B cell (primary cell): ENCODE measurements at regions not wholly inside any gene's neighbourhood (a gene's known extent, or its start where the extent isn't known, plus 50 kb on each side); places are given as distances from the start of the nearest gene placed in this dataset.

Experiments used
- ATAC-seq: fragments of 200-7000 bp; cut with Tn5 transposase; one replicate; pipeline ENCODE4 v1.10.0; 2021; ENCODE audit warnings: low read depth, mild to moderate bottlenecking, moderate number of reproducible peaks, moderate library complexity
- CTCF ChIA-PET: fragments of 350-600 bp; sonication (Branson Sonifier 250); formaldehyde crosslinking; loops from one replicate; lab custom pipeline; 2021; ENCODE audit warnings: antibody characterized with exemption, inconsistent platforms; lab: Charles Lee
- POLR2A ChIA-PET: fragments of 350-600 bp; sonication (Branson Sonifier 250); formaldehyde crosslinking; loops from one replicate; lab custom pipeline; 2021; ENCODE audit warnings: antibody characterized with exemption; lab: Charles Lee
- DNase-seq: peaks from one replicate; pipeline ENCODE4 v3.0.0; 2013
- H2AFZ ChIP-seq: 2 replicates; pipeline ENCODE4 v1.6.1; 2012; ENCODE audit warnings: mild to moderate bottlenecking, low read depth, low read length; ENCODE audit not compliant: insufficient read depth, poor library complexity, severe bottlenecking
- H3K27ac ChIP-seq, 2 donors: 1 replicate in 1 of 2; 2 replicates in 1 of 2; pipeline ENCODE4 v1.5.1; 2012 to 2013; ENCODE audit warnings: low read length in 2 of 2, mild to moderate bottlenecking in 2 of 2, moderate library complexity in 1 of 2
- H3K27me3 ChIP-seq, 4 experiments: fragments of 200-600 bp in 1 of 4; sonication (generic) in 1 of 4; replicated peaks in 1 of 4; 1 replicate in 2 of 4; 2 replicates in 2 of 4; pipeline versions ENCODE4 v1.6.1 to v1.7.0; 2013 to 2016; ENCODE audit warnings: low read length in 3 of 4, mild to moderate bottlenecking in 2 of 4, mixed read lengths in 1 of 4, moderate library complexity in 1 of 4; ENCODE audit not compliant: insufficient read depth in 4 of 4, control insufficient read depth in 3 of 4; ENCODE audit errors: control extremely low read depth in 1 of 4
- H3K36me3 ChIP-seq, 2 experiments: replicated peaks in 1 of 2; 1 replicate in 1 of 2; 2 replicates in 1 of 2; pipeline versions ENCODE4 v1.6.1 to v1.7.1; 2013; ENCODE audit warnings: low read length in 1 of 2; ENCODE audit not compliant: insufficient read depth in 2 of 2, control insufficient read depth in 1 of 2; ENCODE audit errors: control extremely low read depth in 1 of 2, extremely low read depth in 1 of 2
- H3K4me1 ChIP-seq, 2 donors: fragments of 200-600 bp in 1 of 2; sonication (generic) in 1 of 2; 1 replicate in 1 of 2; 2 replicates in 1 of 2; pipeline versions ENCODE4 v1.5.1 to v1.6.1; 2013 to 2017; ENCODE audit warnings: low read length in 2 of 2; ENCODE audit not compliant: control insufficient read depth in 2 of 2, insufficient read depth in 2 of 2
- H3K4me2 ChIP-seq: replicated peaks from 2 replicates; pipeline ENCODE3; 2012; ENCODE audit warnings: mild to moderate bottlenecking, low read depth, low read length; ENCODE audit not compliant: poor library complexity, severe bottlenecking
- H3K4me3 ChIP-seq, 5 experiments: fragments of 200-600 bp in 1 of 5; sonication (generic) in 1 of 5; 1 replicate in 3 of 5; 2 replicates in 2 of 5; pipeline versions ENCODE4 v1.5.1 to v1.7.0; 2011 to 2016; ENCODE audit warnings: low read length in 4 of 5, mild to moderate bottlenecking in 4 of 5, low read depth in 2 of 5, control low read depth in 1 of 5, moderate library complexity in 1 of 5; ENCODE audit not compliant: insufficient read depth in 1 of 5; ENCODE audit errors: control extremely low read depth in 1 of 5, extremely low read depth in 1 of 5
- H3K79me2 ChIP-seq: fragments of 200-600 bp; sonication (generic); one replicate; pipeline ENCODE4 v1.6.0; 2016; ENCODE audit warnings: low read length; ENCODE audit not compliant: control insufficient read depth, insufficient read depth
- H3K9ac ChIP-seq: fragments of 200-600 bp; sonication (generic); 2 replicates; pipeline ENCODE4 v1.6.1; 2017; ENCODE audit warnings: mild to moderate bottlenecking, low read length, moderate library complexity
- H3K9me3 ChIP-seq, 3 donors: one replicate each; pipeline versions ENCODE4 v1.6.1 to v1.7.1; 2013; ENCODE audit warnings: low read length in 2 of 3; ENCODE audit not compliant: control insufficient read depth in 2 of 3, insufficient read depth in 1 of 3; ENCODE audit errors: control extremely low read depth in 1 of 3
- H4K20me1 ChIP-seq: 2 replicates; pipeline ENCODE4 v1.6.0; 2012; ENCODE audit warnings: mild to moderate bottlenecking, low read length; ENCODE audit not compliant: insufficient read depth, control insufficient read depth, poor library complexity, severe bottlenecking
- H3K27ac Mint-ChIP-seq: one replicate; pipeline ENCODE4 v1.8.0; 2021; ENCODE audit warnings: mixed read lengths
- H3K27me3 Mint-ChIP-seq: one replicate; pipeline ENCODE4 v1.8.0; 2021; ENCODE audit warnings: mixed read lengths
- H3K4me1 Mint-ChIP-seq: one replicate; pipeline ENCODE4 v1.8.0; 2021; ENCODE audit warnings: mixed read lengths
- H3K4me3 Mint-ChIP-seq: one replicate; pipeline ENCODE4 v1.8.0; 2021; ENCODE audit warnings: mixed read lengths
- H3K9me3 Mint-ChIP-seq: one replicate; pipeline ENCODE4 v1.8.0; 2022; ENCODE audit warnings: mixed read lengths; ENCODE audit not compliant: insufficient read depth
- CTCF ChIP-seq: fragments of 200-600 bp; IDR thresholded peaks from one replicate; pipeline ENCODE4 v1.8.0; 2022; ENCODE audit warnings: antibody characterized with exemption, mild to moderate bottlenecking
- EZH2 ChIP-seq: IDR thresholded peaks from 2 replicates; pipeline ENCODE4 v1.6.1; 2012; ENCODE audit warnings: borderline replicate concordance, low read depth, mild to moderate bottlenecking, moderate library complexity, low read length; ENCODE audit not compliant: insufficient read depth, poor library complexity, severe bottlenecking
- WGBS: methylation state at CpG from one replicate; pipeline ENCODE4 v1.1.5; 2013; ENCODE audit warnings: missing lambda C conversion rate; ENCODE audit not compliant: insufficient coverage; 5-methylcytosine and 5-hydroxymethylcytosine counted together
- intact Hi-C: fragments of 100-400 bp; cut with micrococcal nuclease; formaldehyde crosslinking; loops from one replicate; pipeline ENCODE4 v1.10.0; 2022

- Histone ChIP-seq H3K27me3 (peaks cover 0 to under 1% (median 0%) of the 10 kb centered on the region in 4 experiments), H4K20me1 (no peaks in the 10 kb centered on the region), H3K4me1 (peaks cover 18 to 20% of the 10 kb centered on the region in 2 donors), H2AFZ (no peak overlapping the region), H3K4me2 (no peak overlapping the region), H3K4me3 (no peak overlapping the region), H3K9ac (no peak overlapping the region), H3K79me2 (no peaks in the 10 kb centered on the region), H3K36me3 (no peaks in the 10 kb centered on the region), H3K27ac (no peak overlapping the region), H3K9me3 (no peaks in the 10 kb centered on the region)
- H3K27me3 Mint-ChIP-seq: peaks cover 12% of the 10 kb centered on the region
- CTCF ChIA-PET: no interaction called here
- peaks cover 4% of the 10 kb centered on the region for H3K4me1 Mint-ChIP-seq
- no peaks in the 10 kb centered on the region for H3K9me3 Mint-ChIP-seq
- DNase-seq (no peak), ATAC-seq (no peak)
- no peak overlapping the region for H3K27ac Mint-ChIP-seq
- WGBS: 90% methylated on average over 2 of the region's 3 CpGs
- POLR2A ChIA-PET: no interaction called here
- TF ChIP-seq CTCF (no peak), EZH2 (no peak)
- intact Hi-C loops: no loop called here
- no peak overlapping the region for H3K4me3 Mint-ChIP-seq
These were observed 243.4 kb upstream of the POU2AF2 start for GRCh38 chr11:111001986-111002611.

GRCh38 chr11:111001081-111001430 is 244.5 kb upstream of the POU2AF2 start:
- ChIA-PET CTCF (no interaction called here), POLR2A (no interaction called here)
- no peaks in the 10 kb centered on the region for H4K20me1 ChIP-seq
- intact Hi-C loops: no loop called here
- no peak for DNase-seq
- no peak for ATAC-seq
- Mint-ChIP-seq H3K27me3 (peaks cover 11% of the 10 kb centered on the region), H3K4me1 (peaks cover 4% of the 10 kb centered on the region), H3K9me3 (no peaks in the 10 kb centered on the region), H3K4me3 (no peak overlapping the region), H3K27ac (no peak overlapping the region)
- H3K9ac ChIP-seq: no peak overlapping the region
- H3K4me3 ChIP-seq: no peak overlapping the region
- no peak overlapping the region for H3K27ac ChIP-seq
- H3K4me1 ChIP-seq: peaks cover 13 to 14% of the 10 kb centered on the region in 2 donors
- no peaks in the 10 kb centered on the region for H3K79me2 ChIP-seq
- H3K27me3 ChIP-seq: no peaks in the 10 kb centered on the region
- WGBS: no CpG with 5 or more reads among the region's 2 CpGs
- no peaks in the 10 kb centered on the region for H3K9me3 ChIP-seq
- TF ChIP-seq EZH2 (no peak), CTCF (no peak)
- no peak overlapping the region for H3K4me2 ChIP-seq
- no peaks in the 10 kb centered on the region for H3K36me3 ChIP-seq
- H2AFZ ChIP-seq: no peak overlapping the region
